ENCODE measurements at regions not wholly inside any gene's neighbourhood (a gene's known extent, or its start where the extent isn't known, plus 50 kb on each side); places are given as distances from the start of the nearest gene placed in this dataset.
A peak's percentile ranks its signal among the peaks of the same experiment; 100 is the strongest.
"Not testable (repeated sequence)": the region's sequence is repeated elsewhere in the genome, so short reads cannot be mapped to it uniquely, and the experiment has no call there.

DNA sequence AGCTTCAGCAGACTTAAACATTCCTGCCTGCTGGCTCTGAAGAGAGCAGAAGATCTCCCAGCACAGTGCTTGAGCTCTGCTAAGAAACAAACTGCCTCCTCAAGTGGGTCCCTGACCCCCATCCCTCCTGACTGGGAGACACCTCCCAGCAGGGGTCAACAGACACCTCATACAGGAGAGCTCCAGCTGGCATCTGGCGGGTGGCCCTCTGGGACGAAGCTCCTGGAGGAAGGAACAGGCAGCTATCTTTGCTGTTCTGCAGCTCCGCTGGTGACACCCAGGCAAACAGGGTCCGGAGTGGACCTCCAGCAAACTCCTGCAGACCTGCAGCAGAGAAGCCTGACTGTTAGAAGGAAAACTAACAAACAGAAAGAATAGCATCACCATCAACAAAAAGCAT is 139.3 kb downstream of the ATXN7L3B start:
- DNase-seq (ENCODE audit: insufficient read length, low spot score); FAIRE-seq: not testable (repeated sequence)

GRCh38 chr12:74685385-74685784 is 147.8 kb downstream of the ATXN7L3B start:
- DNase-seq (ENCODE audit: insufficient read length, low spot score): no peak
- FAIRE-seq: no peak

DNA sequence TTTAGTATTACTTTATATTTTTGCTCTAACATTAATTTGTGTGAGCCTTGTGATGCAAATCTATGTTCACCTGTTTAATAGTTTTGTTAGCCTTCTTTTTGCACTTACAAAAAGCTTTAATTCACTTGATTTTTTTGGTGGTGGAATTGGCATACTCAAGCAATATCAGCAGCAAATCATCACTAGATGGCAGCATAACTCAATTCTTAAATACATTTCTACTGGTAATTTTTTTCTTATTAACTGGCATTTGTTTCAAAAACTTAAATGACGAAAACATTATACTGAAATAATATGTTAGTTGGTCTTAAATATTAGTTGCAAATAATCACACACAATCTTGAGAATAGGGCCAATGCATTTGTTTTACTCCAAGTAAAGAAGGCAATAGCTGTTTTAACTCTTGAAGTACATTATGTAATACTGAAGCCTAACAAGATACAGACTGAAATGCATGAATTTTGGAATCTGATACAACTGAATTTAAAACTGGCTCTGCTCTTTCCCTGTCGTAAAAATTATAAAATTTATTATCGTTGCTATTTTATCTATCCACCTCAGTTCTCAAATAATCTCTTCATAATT is 151.5 kb downstream of the ATXN7L3B start:
- FAIRE-seq (peak; percentile 83), DNase-seq (ENCODE audit: insufficient read length, low spot score) (no peak)

DNA sequence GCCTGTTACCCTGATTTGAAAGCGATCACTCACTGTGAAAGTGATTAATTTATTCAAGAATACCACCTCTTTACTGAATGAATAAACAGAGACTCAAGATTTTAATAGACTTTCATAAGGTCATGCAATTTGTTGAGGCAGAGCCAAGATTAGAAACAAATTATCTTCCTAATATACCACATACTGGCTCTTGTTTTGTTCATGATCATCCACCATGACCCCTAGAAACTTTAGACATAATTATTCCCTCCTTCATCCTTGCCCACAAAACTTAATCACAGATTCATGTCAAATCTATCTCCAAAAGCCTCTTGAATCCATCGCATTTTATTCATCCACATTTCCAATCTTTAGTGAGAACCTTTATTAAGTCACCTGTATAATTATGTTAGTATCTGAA is 152.3 kb downstream of the ATXN7L3B start:
- FAIRE-seq: no peak
- no peak for DNase-seq (ENCODE audit: insufficient read length, low spot score)

DNA sequence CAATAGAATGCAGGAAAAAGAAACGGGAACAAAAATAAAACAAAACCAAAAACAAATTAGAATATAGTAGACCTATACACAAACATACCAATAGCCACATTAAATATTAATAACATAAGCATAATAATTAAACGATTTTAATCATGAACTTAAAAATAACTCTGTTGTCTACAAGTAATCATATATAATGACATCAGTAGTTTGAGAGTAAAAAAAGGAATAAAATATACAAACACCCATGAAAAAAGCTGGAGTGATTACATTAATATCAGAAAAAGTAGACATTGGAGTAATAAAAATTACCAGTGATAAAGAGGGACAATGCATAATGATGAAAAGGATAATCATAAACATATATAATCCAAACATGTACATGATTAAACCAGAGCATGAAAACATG is 181.8 kb downstream of the ATXN7L3B start:
- DNase-seq (ENCODE audit: insufficient read length, low spot score) (no peak), FAIRE-seq (no peak)

DNA sequence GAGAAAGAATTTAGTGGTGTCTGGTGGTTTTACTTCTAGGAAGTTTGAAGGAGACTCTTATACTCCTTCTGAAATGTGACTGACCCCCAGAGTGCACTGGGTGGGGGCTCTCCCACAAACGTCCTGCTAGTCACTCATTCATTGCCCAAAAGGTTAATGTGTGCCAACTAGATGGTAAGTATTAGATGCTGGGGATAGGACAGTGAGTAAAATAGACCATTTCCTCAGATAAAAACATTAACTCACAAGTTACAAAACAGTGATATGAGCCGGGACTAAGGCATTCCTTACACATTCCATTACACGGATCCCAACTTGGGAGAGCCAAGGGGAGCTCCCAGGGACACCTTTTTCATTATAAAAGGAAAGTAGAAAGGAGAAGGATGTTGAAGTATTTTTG is 185.1 kb downstream of the ATXN7L3B start:
- no peak for DNase-seq (ENCODE audit: insufficient read length, low spot score)
- FAIRE-seq: no peak

- DNase-seq (ENCODE audit: insufficient read length, low spot score): no peak
- FAIRE-seq: no peak
Observed at GRCh38 chr12:74725154-74725553, 187.5 kb downstream of the ATXN7L3B start.

DNA sequence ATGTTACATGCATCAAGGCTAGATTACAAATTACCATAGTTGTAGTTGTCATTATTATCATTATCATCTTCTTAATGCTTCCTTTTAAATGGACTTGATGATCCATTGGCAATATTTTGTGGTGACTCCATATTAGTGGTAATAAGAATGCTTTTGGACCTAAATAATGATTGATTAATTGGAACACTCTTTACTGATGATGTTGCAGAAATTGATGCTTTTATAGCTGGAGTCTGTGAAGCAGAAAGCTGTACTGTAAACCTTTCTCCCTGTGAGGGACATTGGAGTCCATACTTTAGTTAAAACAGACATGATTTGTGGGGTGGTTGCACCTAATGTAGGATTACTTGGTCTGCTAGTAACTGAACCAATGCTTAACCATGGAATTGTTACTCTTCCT is 190.4 kb downstream of the ATXN7L3B start:
- FAIRE-seq (no peak), DNase-seq (ENCODE audit: insufficient read length, low spot score) (no peak)

- DNase-seq (ENCODE audit: insufficient read length, low spot score) (no peak), FAIRE-seq (no peak)
Observed at GRCh38 chr12:74732164-74732784, 194.6 kb downstream of the ATXN7L3B start.

GRCh38 chr12:74732826-74733225 is 195.2 kb downstream of the ATXN7L3B start:
- FAIRE-seq (no peak), DNase-seq (ENCODE audit: insufficient read length, low spot score) (no peak)

- DNase-seq (ENCODE audit: insufficient read length, low spot score) (no peak), FAIRE-seq (no peak)
Observed at GRCh38 chr12:74741112-74741511, 203.5 kb downstream of the ATXN7L3B start.

- DNase-seq (ENCODE audit: insufficient read length, low spot score) (no peak), FAIRE-seq (no peak)
Observed at GRCh38 chr12:74747305-74747704, 209.7 kb downstream of the ATXN7L3B start.

DNA sequence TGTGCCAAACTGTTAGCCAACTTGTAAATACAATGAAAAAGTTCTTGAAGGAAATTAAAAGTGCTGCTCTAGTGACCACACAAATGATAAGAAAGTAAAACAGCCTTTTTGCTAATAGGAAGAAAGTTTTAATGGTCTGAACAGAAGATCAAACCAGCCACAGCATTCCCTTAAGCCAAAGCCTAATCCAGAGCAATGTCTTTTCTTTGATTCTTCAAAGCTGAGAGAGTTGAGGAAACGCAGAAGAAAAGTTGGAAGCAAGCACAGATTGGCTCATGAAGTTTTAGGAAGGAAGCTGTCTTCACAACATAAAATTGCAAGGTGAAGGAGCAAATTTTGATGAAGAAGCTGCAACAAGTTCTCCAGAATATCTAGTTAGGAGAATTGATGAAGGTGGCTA is 213.8 kb downstream of the ATXN7L3B start:
- no peak for FAIRE-seq
- DNase-seq (ENCODE audit: insufficient read length, low spot score): no peak

- FAIRE-seq: no peak
- no peak for DNase-seq (ENCODE audit: insufficient read length, low spot score)
Observed at GRCh38 chr12:74752215-74752614, 214.6 kb downstream of the ATXN7L3B start.

- no peak for FAIRE-seq
Observed at GRCh38 chr12:74770552-74770951, 232.9 kb downstream of the ATXN7L3B start.

DNA sequence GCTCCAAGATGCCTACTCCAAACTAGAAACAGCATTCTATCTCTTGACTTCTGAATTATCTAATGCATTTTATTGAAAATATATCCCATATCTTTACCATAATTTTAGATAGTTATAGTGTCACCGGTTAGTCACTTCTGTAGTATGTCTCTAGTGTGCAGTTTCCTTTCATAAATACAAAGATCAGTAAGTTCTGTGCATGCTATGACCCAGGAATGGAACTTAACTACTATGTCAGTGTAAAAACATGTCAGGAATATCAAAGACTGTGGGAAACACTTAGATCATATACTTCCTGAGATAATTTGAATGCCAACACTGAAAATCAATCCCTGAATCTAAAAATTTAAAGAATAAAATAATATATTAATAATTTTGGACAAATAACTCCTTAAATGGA is 237.6 kb downstream of the ATXN7L3B start:
- no peak for DNase-seq (ENCODE audit: insufficient read length, low spot score)
- FAIRE-seq: no peak

More at GRCh38 chr12:74770552-74770951, 232.9 kb downstream of the ATXN7L3B start:
- no peak for DNase-seq (ENCODE audit: insufficient read length, low spot score)

- DNase-seq (ENCODE audit: insufficient read length, low spot score) (no peak), FAIRE-seq (no peak)
Observed at GRCh38 chr12:74776378-74776777, 238.7 kb downstream of the ATXN7L3B start.

- DNase-seq (ENCODE audit: insufficient read length, low spot score) (no peak), FAIRE-seq (no peak)
Observed at GRCh38 chr12:74780182-74780849, 242.7 kb downstream of the ATXN7L3B start.

DNA sequence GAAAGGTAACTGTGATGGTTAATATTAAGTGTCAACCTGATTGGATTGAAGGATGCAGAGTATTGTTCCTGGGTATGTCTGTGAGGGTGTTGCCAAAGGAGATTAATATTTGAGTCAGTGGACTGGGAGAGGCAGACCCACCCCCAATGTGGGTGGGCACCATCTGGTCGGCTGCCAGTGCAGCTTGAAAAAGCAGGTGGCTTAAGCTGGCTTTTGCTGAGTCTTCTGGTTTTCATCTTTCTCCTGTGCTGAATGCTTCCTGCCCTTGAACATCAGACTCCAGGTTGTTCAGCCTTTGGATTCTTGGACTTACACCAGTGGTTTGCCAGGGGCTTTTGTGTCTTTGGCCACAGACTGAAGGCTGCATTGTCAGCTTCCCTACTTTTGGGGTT is 243.2 kb downstream of the ATXN7L3B start:
- DNase-seq (ENCODE audit: insufficient read length, low spot score); FAIRE-seq: not testable (repeated sequence)

DNA sequence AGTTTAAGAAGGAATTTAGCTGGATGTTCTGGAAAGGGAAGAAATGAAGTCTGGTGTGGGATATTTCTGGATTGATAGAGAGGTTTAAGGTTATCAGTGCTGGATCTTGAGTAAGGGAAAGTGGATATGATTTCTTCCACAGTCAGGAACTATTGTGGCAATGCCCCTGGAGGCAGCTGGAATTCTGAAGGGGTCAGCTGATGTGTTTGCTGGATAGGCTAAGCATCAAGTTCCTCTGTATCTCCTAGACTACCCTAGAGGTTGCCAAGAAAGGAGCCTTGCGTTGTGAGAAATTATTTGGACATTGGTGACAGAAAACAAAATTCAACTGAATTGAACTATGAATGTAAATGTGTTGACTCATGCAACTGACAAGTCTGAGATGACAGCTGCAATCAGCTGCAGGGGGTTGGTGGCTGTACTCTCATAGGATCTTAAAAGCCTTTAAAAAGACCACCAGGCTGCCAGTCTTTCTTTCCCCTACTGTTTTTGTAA is 244.4 kb downstream of the ATXN7L3B start:
- no peak for DNase-seq (ENCODE audit: insufficient read length, low spot score)

DNA sequence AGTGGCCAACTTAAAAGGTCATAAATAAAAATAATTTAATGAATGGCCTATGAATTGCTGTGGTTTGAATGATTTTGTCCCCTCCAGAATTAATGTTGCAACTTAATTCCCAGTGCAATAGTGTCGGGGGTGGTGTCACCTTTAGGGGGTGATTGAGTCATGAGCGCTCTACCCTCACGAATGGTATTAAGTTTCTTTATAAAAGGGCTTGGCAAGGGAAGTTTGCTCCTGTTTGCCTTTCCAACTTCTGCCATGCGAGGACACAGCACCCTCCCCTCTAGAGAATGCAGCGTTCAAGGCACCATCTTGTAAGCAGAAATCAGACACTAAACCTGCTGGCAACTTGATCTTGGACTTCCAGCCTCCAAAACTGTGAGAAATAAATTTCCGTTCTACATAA is 253.3 kb downstream of the ATXN7L3B start:
- FAIRE-seq (no peak), DNase-seq (ENCODE audit: insufficient read length, low spot score) (no peak)

More for the DNA sequence above, 244.4 kb downstream of the ATXN7L3B start:
- no peak for FAIRE-seq

DNA sequence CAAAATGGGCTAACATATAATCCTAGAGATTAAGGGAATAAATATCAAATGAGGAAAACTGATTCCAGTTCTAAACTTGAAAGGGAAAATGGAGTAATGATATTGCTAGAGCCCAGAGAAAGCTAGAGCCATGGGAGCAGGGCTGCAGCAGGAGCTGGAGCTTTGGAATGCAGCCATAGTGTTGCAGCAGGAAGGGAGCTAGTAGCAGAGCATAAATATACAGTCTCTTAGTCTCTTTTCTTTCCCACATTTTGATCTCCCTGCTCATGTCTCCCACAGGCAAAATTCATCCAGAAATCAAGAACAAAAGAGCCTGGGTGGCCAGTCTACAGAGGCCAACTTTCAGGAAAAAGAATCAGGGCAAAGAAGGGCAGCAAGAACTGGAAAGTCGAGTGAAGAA is 253.7 kb downstream of the ATXN7L3B start:
- DNase-seq (ENCODE audit: insufficient read length, low spot score) (no peak), FAIRE-seq (no peak)

Data from GM19239 (cell line).